ENCODE measurements at regions not wholly inside any gene's neighbourhood (a gene's known extent, or its start where the extent isn't known, plus 50 kb on each side); places are given as distances from the start of the nearest gene placed in this dataset.
A peak's percentile ranks its signal among the peaks of the same experiment; 100 is the strongest.

DNA sequence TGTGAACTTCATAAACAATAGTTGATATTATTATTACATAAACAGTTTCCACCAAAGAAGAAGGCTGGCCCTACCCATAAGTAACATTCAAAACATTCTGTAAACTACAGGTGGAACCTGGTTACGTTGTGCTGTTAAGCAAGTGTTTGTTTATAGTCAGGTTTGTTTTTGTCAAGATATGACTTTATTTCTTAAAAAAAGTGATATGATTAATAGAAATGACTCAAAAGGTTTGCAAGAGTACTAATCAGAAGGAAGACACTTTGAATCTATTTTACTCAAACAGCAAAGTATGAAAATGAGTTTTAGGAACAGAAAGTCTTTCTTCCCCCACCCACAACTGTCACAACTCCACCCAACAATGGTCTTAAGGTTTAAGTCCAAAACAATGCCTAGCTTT lies 220.8 kb downstream of the PLK2 start:
- CTCF ChIA-PET: no interaction called here
- Histone ChIP-seq H3K27ac (ENCODE audit: low read length) (peak overlapping the region; percentile 64; the same call in 1 of the 2 replicates), H3K4me3 (ENCODE audit: low read depth in 2 of 2, low read length in 2 of 2) (no peak overlapping the region), H3K36me3 (ENCODE audit: control insufficient read depth, insufficient read depth, low read length) (no peaks in the 10 kb centered on the region), H3K27me3 (ENCODE audit: control insufficient read depth, insufficient read depth, low read length) (no peaks in the 10 kb centered on the region), H3K9me3 (ENCODE audit: control insufficient read depth, insufficient read depth, low read depth, low read length) (no peaks in the 10 kb centered on the region; the same call in 1 of the 2 replicates), H3K4me1 (ENCODE audit: control insufficient read depth, insufficient read depth, low read length) (peaks cover 4% of the 10 kb centered on the region; the same call in 1 of the 2 replicates)
- no TSS peak for BruUV-seq (replicated peaks)
- DNase-seq (ENCODE audit: low read depth, low spot score) (no peak), ATAC-seq (no peak)
- in situ Hi-C loops (cut with HindIII; ENCODE audit: low pct_unique_long_range_greater_than_20kb, low sequenced_read_pairs): no loop called here
- intact Hi-C loops (cut with micrococcal nuclease; ENCODE audit: unreplicated experiment): no loop called here
- POLR2A ChIA-PET: no interaction called here
- TF ChIP-seq TCF7L2 (IDR thresholded peaks at IDR 0.05; ENCODE audit: low read depth, low read length): no peak
- no peak for TF ChIP-seq SIN3A (IDR thresholded peaks at IDR 0.05; ENCODE audit: borderline replicate concordance, insufficient read depth, low read depth, low read length)
- no peak for TF ChIP-seq CTCF (IDR thresholded peaks at IDR 0.05)
- no peak for TF ChIP-seq POLR2AphosphoS5 (IDR thresholded peaks at IDR 0.05; ENCODE audit: low read depth, low read length)
- TF ChIP-seq, protein P1, sequence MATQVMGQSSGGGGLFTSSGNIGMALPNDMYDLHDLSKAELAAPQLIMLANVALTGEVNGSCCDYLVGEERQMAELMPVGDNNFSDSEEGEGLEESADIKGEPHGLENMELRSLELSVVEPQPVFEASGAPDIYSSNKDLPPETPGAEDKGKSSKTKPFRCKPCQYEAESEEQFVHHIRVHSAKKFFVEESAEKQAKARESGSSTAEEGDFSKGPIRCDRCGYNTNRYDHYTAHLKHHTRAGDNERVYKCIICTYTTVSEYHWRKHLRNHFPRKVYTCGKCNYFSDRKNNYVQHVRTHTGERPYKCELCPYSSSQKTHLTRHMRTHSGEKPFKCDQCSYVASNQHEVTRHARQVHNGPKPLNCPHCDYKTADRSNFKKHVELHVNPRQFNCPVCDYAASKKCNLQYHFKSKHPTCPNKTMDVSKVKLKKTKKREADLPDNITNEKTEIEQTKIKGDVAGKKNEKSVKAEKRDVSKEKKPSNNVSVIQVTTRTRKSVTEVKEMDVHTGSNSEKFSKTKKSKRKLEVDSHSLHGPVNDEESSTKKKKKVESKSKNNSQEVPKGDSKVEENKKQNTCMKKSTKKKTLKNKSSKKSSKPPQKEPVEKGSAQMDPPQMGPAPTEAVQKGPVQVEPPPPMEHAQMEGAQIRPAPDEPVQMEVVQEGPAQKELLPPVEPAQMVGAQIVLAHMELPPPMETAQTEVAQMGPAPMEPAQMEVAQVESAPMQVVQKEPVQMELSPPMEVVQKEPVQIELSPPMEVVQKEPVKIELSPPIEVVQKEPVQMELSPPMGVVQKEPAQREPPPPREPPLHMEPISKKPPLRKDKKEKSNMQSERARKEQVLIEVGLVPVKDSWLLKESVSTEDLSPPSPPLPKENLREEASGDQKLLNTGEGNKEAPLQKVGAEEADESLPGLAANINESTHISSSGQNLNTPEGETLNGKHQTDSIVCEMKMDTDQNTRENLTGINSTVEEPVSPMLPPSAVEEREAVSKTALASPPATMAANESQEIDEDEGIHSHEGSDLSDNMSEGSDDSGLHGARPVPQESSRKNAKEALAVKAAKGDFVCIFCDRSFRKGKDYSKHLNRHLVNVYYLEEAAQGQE (IDR thresholded peaks at IDR 0.05; ENCODE audit: insufficient read depth in 1 of 2, low read depth in 2 of 2, low read length in 1 of 2): no peak

GRCh38 chr5:58236498-58236897 lies 223.4 kb downstream of the PLK2 start:
- ATAC-seq (no peak), DNase-seq (ENCODE audit: low read depth, low spot score) (no peak)
- Histone ChIP-seq H3K36me3 (ENCODE audit: control insufficient read depth, insufficient read depth, low read length) (no peaks in the 10 kb centered on the region), H3K4me3 (ENCODE audit: low read depth in 2 of 2, low read length in 2 of 2) (no peak overlapping the region), H3K4me1 (ENCODE audit: control insufficient read depth, insufficient read depth, low read length) (peaks cover 4% of the 10 kb centered on the region; the same call in 1 of the 2 replicates), H3K27me3 (ENCODE audit: control insufficient read depth, insufficient read depth, low read length) (no peaks in the 10 kb centered on the region), H3K9me3 (ENCODE audit: control insufficient read depth, insufficient read depth, low read depth, low read length) (no peaks in the 10 kb centered on the region; the same call in 1 of the 2 replicates), H3K27ac (ENCODE audit: low read length) (no peak overlapping the region; the same call in 1 of the 2 replicates)
- POLR2A ChIA-PET: no interaction called here
- in situ Hi-C loops (cut with HindIII; ENCODE audit: low pct_unique_long_range_greater_than_20kb, low sequenced_read_pairs) (no loop called here), intact Hi-C loops (cut with micrococcal nuclease; ENCODE audit: unreplicated experiment) (no loop called here)
- TF ChIP-seq, protein P1 (IDR thresholded peaks at IDR 0.05; ENCODE audit: insufficient read depth in 1 of 2, low read depth in 2 of 2, low read length in 1 of 2): no peak
- no peak for TF ChIP-seq CTCF (IDR thresholded peaks at IDR 0.05)
- TF ChIP-seq POLR2AphosphoS5 (IDR thresholded peaks at IDR 0.05; ENCODE audit: low read depth, low read length): no peak
- no peak for TF ChIP-seq SIN3A (IDR thresholded peaks at IDR 0.05; ENCODE audit: borderline replicate concordance, insufficient read depth, low read depth, low read length)
- no peak for TF ChIP-seq TCF7L2 (IDR thresholded peaks at IDR 0.05; ENCODE audit: low read depth, low read length)
- CTCF ChIA-PET: no interaction called here
- BruUV-seq (replicated peaks): no TSS peak

Data from Panc1 (cell line).